Loucy (cell line): ENCODE measurements at regions not wholly inside any gene's neighbourhood (a gene's known extent, or its start where the extent isn't known, plus 50 kb on each side); places are given as distances from the start of the nearest gene placed in this dataset.

ENCODE experiments used
- EZH2phosphoT487 ChIP-seq: fragments of 200-600 bp; IDR thresholded peaks from 2 replicates; pipeline ENCODE4 v1.6.1; 2018; ENCODE audit warnings: antibody characterized with exemption, mild to moderate bottlenecking, moderate library complexity, borderline replicate concordance
- TF ChIP-seq, protein P1 (sequence below): fragments of 200-600 bp; sonication (generic); conservative IDR thresholded peaks from 2 replicates; pipeline ENCODE4 v1.5.1; 2014; ENCODE audit warnings: mild to moderate bottlenecking, antibody characterized with exemption, low read length

DNA sequence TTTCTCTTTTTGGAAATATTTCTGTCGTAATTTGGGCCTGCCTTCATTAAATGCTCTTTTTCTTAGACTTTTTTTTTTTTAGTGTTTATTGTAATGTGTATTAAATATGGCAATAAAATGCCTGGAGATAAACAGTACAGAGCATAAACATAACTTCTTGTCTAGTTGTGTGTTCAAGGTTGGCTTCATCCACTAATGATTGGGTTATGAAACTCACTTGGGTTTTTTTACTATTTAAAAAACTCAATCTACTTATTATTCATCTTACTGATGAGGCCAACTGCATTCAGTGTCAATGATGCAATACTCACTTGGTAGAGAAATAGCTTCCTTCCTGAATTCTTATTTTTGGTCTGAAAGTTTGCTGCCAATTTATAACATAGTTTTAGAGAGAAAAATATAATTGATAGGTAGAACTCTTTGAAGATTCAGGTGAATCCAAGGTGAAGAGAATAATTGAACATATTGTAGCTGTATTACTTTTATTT lies 144.2 kb upstream of the NABP1 start:
- TF ChIP-seq, protein P1, sequence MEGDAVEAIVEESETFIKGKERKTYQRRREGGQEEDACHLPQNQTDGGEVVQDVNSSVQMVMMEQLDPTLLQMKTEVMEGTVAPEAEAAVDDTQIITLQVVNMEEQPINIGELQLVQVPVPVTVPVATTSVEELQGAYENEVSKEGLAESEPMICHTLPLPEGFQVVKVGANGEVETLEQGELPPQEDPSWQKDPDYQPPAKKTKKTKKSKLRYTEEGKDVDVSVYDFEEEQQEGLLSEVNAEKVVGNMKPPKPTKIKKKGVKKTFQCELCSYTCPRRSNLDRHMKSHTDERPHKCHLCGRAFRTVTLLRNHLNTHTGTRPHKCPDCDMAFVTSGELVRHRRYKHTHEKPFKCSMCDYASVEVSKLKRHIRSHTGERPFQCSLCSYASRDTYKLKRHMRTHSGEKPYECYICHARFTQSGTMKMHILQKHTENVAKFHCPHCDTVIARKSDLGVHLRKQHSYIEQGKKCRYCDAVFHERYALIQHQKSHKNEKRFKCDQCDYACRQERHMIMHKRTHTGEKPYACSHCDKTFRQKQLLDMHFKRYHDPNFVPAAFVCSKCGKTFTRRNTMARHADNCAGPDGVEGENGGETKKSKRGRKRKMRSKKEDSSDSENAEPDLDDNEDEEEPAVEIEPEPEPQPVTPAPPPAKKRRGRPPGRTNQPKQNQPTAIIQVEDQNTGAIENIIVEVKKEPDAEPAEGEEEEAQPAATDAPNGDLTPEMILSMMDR, result no peak
- TF ChIP-seq EZH2phosphoT487, result no peak
